HepG2 (cell line): ENCODE measurements at regions not wholly inside any gene's neighbourhood (a gene's known extent, or its start where the extent isn't known, plus 50 kb on each side); places are given as distances from the start of the nearest gene placed in this dataset.

ENCODE experiments used
- CTCF ChIP-seq: sonication (generic); formaldehyde crosslinking; IDR thresholded peaks from 2 replicates; pipeline ENCODE4 v1.5.0; 2020; ENCODE audit warnings: mild to moderate bottlenecking, missing genetic modification reagents, moderate library complexity
- MAX ChIP-seq: IDR thresholded peaks from 2 replicates; pipeline ENCODE4 v1.6.1; 2012; ENCODE audit warnings: inconsistent platforms
- MAZ ChIP-seq, 2 experiments: sonication (generic) in 1 of 2; formaldehyde crosslinking in 1 of 2; IDR thresholded peaks; 2 replicates each; pipeline versions ENCODE4 v1.5.0 to v1.6.1; 2012 to 2020; ENCODE audit warnings: low read depth in 2 of 2, mild to moderate bottlenecking in 2 of 2, borderline replicate concordance in 1 of 2, improper control_type of control experiment in 1 of 2, low read length in 1 of 2, missing genetic modification reagents in 1 of 2, moderate library complexity in 1 of 2
- NR0B2 ChIP-seq: sonication (generic); formaldehyde crosslinking; IDR thresholded peaks from 2 replicates; pipeline ENCODE4 v1.4.0; 2020; ENCODE audit warnings: mild to moderate bottlenecking, missing genetic modification reagents
- NR2C2 ChIP-seq: sonication (generic); formaldehyde crosslinking; IDR thresholded peaks from 2 replicates; pipeline ENCODE4 v1.4.0; 2020; ENCODE audit warnings: missing genetic modification reagents, mild to moderate bottlenecking, moderate library complexity, borderline replicate concordance
- PCBP1 ChIP-seq: fragments of 200-400 bp; formaldehyde crosslinking; IDR thresholded peaks from 2 replicates; pipeline ENCODE4 v1.6.1; 2017; ENCODE audit warnings: mild to moderate bottlenecking, low read depth, low read length, borderline replicate concordance
- PRPF4 ChIP-seq: fragments of 200-400 bp; formaldehyde crosslinking; IDR thresholded peaks from 2 replicates; pipeline ENCODE4 v1.6.1; 2016; ENCODE audit warnings: low read length, low read depth; ENCODE audit not compliant: poor library complexity, severe bottlenecking
- ZBTB7A ChIP-seq: sonication (generic); formaldehyde crosslinking; IDR thresholded peaks from 2 replicates; pipeline ENCODE4 v1.8.0; 2022; ENCODE audit warnings: mild to moderate bottlenecking, missing genetic modification reagents
- ZNF777 ChIP-seq: sonication (generic); formaldehyde crosslinking; IDR thresholded peaks from 2 replicates; pipeline ENCODE4 v1.4.0; 2020; ENCODE audit warnings: missing genetic modification reagents
- TF ChIP-seq, protein P1 (sequence below), 2 experiments: sonication (generic) in 1 of 2; formaldehyde crosslinking in 1 of 2; IDR thresholded peaks; 2 replicates each; pipeline versions ENCODE4 v1.4.0 to v1.6.1; 2018 to 2020; ENCODE audit warnings: missing genetic modification reagents in 2 of 2, borderline replicate concordance in 1 of 2, low read depth in 1 of 2, mild to moderate bottlenecking in 1 of 2, missing biosample characterization in 1 of 2
- TF ChIP-seq, protein P2 (sequence below): sonication (generic); formaldehyde crosslinking; IDR thresholded peaks from 2 replicates; pipeline ENCODE4 v1.4.0; 2020; ENCODE audit warnings: missing genetic modification reagents
- TF ChIP-seq, protein P3 (sequence below): fragments of 450-650 bp; IDR thresholded peaks from 2 replicates; pipeline ENCODE4 v1.6.1; 2017

- TF ChIP-seq NR2C2 (no peak), MAZ (IDR thresholded peaks at IDR 0.05; ENCODE audit: borderline replicate concordance, low read depth, low read length) (no peak), MAZ (CRISPR knock-in tag; IDR thresholded peaks at IDR 0.05; ENCODE audit: low read depth) (no peak), PCBP1 (no peak), MAX (no peak), ZBTB7A (no peak), PRPF4 (no peak), CTCF (CRISPR knock-in tag) (no peak), ZNF777 (CRISPR knock-in tag) (no peak), NR0B2 (CRISPR knock-in tag) (no peak)
- TF ChIP-seq, protein P1, sequence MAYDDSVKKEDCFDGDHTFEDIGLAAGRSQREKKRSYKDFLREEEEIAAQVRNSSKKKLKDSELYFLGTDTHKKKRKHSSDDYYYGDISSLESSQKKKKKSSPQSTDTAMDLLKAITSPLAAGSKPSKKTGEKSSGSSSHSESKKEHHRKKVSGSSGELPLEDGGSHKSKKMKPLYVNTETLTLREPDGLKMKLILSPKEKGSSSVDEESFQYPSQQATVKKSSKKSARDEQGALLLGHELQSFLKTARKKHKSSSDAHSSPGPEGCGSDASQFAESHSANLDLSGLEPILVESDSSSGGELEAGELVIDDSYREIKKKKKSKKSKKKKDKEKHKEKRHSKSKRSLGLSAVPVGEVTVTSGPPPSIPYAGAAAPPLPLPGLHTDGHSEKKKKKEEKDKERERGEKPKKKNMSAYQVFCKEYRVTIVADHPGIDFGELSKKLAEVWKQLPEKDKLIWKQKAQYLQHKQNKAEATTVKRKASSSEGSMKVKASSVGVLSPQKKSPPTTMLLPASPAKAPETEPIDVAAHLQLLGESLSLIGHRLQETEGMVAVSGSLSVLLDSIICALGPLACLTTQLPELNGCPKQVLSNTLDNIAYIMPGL (CRISPR knock-in tag; IDR thresholded peaks at IDR 0.05; ENCODE audit: borderline replicate concordance in 1 of 2, low read depth in 1 of 2): no peak
- TF ChIP-seq, protein P2, sequence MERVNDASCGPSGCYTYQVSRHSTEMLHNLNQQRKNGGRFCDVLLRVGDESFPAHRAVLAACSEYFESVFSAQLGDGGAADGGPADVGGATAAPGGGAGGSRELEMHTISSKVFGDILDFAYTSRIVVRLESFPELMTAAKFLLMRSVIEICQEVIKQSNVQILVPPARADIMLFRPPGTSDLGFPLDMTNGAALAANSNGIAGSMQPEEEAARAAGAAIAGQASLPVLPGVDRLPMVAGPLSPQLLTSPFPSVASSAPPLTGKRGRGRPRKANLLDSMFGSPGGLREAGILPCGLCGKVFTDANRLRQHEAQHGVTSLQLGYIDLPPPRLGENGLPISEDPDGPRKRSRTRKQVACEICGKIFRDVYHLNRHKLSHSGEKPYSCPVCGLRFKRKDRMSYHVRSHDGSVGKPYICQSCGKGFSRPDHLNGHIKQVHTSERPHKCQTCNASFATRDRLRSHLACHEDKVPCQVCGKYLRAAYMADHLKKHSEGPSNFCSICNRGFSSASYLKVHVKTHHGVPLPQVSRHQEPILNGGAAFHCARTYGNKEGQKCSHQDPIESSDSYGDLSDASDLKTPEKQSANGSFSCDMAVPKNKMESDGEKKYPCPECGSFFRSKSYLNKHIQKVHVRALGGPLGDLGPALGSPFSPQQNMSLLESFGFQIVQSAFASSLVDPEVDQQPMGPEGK (CRISPR knock-in tag): no peak
- TF ChIP-seq, protein P3, sequence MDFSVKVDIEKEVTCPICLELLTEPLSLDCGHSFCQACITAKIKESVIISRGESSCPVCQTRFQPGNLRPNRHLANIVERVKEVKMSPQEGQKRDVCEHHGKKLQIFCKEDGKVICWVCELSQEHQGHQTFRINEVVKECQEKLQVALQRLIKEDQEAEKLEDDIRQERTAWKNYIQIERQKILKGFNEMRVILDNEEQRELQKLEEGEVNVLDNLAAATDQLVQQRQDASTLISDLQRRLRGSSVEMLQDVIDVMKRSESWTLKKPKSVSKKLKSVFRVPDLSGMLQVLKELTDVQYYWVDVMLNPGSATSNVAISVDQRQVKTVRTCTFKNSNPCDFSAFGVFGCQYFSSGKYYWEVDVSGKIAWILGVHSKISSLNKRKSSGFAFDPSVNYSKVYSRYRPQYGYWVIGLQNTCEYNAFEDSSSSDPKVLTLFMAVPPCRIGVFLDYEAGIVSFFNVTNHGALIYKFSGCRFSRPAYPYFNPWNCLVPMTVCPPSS: no peak
Measured at GRCh38 chr1:87185077-87185476, 143.6 kb upstream of the LMO4 start.
